ENCODE measurements at regions not wholly inside any gene's neighbourhood (a gene's known extent, or its start where the extent isn't known, plus 50 kb on each side); places are given as distances from the start of the nearest gene placed in this dataset.
"Not testable (repeated sequence)": the region's sequence is repeated elsewhere in the genome, so short reads cannot be mapped to it uniquely, and the experiment has no call there.

DNA sequence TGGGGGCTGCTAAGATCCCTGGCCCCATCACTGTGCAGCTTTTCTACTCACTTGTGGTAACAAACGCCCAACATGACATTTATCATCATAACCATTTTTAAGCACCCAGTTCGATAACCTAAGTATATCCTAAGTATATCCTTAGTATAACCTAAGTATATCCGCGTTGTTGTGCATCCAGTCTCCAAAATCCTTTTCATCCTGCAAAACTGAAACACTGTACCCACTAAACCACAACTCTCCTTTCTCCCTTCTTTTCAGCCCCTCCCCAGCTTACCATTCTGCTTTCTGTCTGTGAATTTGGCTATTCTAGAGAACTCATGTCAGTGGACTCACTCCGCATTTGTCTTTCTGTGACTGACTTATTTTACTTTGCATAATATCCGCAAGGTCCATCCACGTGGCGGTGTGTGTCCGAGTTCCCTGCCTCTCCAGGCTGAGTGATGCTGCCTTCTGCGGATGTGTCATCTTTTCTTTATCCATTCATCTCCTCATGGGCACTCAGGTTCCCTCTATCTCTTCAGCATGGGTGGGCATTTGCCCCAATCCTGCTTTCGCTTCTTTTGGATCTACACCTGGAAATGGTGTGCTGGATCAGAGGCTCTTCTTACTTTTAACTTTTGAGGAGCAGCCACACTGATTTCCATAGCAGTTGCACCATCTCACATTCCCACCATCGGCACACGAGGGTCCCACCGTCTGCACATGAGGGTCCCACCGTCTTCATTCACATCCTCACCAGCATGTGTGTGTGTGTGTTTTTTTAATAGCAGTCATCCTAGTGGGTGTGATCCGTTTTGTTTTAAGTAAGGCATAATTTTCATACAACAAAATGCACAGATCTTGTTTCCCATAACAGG is 82.4 kb upstream of the CLDN5 start:
- TF ChIP-seq CTCF (IDR thresholded peaks at IDR 0.05; ENCODE audit: low read depth, low read length) = no peak
- Histone ChIP-seq H3K4me3 (ENCODE audit: low read depth, low read length) (no peak overlapping the region), H3K27ac (ENCODE audit: low read depth, low read length) (no peak overlapping the region), H3K9me3 (ENCODE audit: control insufficient read depth, insufficient read depth, low read length) (no peaks in the 10 kb centered on the region; the same call in 1 of the 2 replicates), H3K27me3 (ENCODE audit: control insufficient read depth, insufficient read depth, low read length) (peaks cover 40% of the 10 kb centered on the region)
- DNase-seq (ENCODE audit: low read depth, low spot score) = no peak
- ChIA-PET CTCF (no interaction called here), POLR2A (no interaction called here)

DNA sequence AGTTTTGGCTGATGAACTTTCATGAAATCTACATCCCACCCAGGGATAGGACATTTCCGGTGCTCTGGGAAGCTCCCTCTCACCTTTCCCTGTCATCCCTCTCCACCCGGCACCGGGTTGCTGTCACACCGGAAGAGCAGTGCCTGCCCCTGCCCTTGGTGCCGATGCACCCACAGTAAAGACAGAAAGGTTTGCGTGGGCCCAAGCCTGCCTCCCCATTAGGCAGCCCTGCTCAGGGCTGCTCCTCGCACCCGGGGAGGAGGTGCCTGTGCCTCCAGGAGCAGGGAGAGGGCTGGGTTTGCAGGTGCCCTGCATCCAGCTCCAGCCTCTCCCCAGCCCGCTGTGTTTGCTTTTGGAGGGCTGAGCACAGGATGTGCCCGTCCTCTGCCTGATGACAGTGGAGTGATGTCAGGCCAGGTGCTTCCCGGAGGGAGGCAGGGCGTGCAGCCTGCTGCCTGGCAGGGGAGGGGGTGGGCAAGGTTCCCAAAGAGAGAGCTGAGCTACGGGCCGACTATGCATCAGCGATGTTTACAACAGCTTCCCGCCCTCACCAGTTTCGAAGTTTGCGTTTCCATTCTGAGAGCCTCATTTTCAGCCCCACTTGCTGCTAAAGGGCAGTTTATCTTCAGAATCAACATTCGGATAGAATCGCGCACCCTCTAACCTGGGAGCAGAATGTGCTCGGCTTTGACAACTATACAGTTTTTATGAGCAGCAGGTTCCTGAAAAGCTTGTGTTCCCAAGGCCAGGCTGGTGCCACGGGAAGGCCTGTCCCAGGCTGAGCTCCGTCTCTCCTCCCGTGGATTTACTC is 83.2 kb upstream of the CLDN5 start:
- H3K27ac ChIP-seq (ENCODE audit: low read depth, low read length) = no peak overlapping the region
- no peaks in the 10 kb centered on the region; the same call in 1 of the 2 replicates for H3K9me3 ChIP-seq (ENCODE audit: control insufficient read depth, insufficient read depth, low read length)
- CTCF ChIA-PET = no interaction called here
- TF ChIP-seq CTCF (IDR thresholded peaks at IDR 0.05; ENCODE audit: low read depth, low read length) = no peak
- POLR2A ChIA-PET = no interaction called here
- H3K27me3 ChIP-seq (ENCODE audit: control insufficient read depth, insufficient read depth, low read length) = peaks cover 40% of the 10 kb centered on the region
- no peak overlapping the region for H3K4me3 ChIP-seq (ENCODE audit: low read depth, low read length)
- no peak for DNase-seq (ENCODE audit: low read depth, low spot score)

DNA sequence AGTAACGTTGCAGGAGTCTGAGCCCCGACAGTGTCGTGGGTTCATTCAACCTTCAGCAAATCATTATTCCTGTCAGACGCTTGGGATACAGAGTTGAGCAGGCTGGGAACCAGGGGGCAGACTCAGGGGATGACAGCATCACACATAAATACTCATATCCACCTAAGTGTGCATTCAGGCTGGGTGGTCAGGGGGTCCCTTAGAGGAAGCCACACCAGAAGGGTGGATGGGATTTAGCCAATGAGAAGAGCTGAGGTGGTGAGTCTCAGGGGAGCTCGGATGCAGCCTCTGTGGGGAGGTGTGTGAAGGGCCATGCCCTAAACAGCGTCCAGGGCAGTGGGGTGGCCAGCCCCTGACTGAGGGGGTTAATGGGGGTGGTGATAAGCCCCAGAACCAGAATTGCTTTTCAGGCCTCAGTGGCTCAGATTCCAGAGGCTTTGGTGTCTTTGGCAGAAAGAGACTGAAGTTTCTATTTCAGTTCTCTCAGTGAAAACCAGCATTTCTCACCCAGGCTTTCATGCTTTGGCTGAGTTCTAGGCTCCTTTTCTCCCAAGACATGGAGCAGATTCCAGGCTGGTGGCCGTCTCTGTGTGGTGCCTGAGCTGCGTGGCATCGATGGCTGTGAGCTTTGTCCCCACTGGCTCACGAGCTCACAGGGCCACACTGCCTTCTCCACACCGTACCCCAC is 83.9 kb upstream of the CLDN5 start:
- Histone ChIP-seq H3K4me3 (ENCODE audit: low read depth, low read length) (no peak overlapping the region), H3K27ac (ENCODE audit: low read depth, low read length) (no peak overlapping the region), H3K27me3 (ENCODE audit: control insufficient read depth, insufficient read depth, low read length) (peaks cover 40% of the 10 kb centered on the region), H3K9me3 (ENCODE audit: control insufficient read depth, insufficient read depth, low read length) (no peaks in the 10 kb centered on the region; the same call in 1 of the 2 replicates)
- DNase-seq (ENCODE audit: low read depth, low spot score) = no peak
- POLR2A ChIA-PET = no interaction called here
- CTCF ChIA-PET = no interaction called here
- TF ChIP-seq CTCF (IDR thresholded peaks at IDR 0.05; ENCODE audit: low read depth, low read length) = no peak

GRCh38 chr22:19609753-19610152 is 85.5 kb upstream of the CLDN5 start:
- CTCF ChIA-PET = not testable (repeated sequence)

GRCh38 chr22:19610518-19611253 is 86.5 kb upstream of the CLDN5 start:
- CTCF ChIA-PET = no interaction called here
- Histone ChIP-seq H3K27me3 (ENCODE audit: control insufficient read depth, insufficient read depth, low read length) (peaks cover 36% of the 10 kb centered on the region), H3K27ac (ENCODE audit: low read depth, low read length) (no peak overlapping the region), H3K9me3 (ENCODE audit: control insufficient read depth, insufficient read depth, low read length) (no peaks in the 10 kb centered on the region; the same call in 1 of the 2 replicates), H3K4me3 (ENCODE audit: low read depth, low read length) (no peak overlapping the region)
- DNase-seq (ENCODE audit: low read depth, low spot score) = no peak
- no peak for TF ChIP-seq CTCF (IDR thresholded peaks at IDR 0.05; ENCODE audit: low read depth, low read length)
- POLR2A ChIA-PET = no interaction called here

More at GRCh38 chr22:19609753-19610152, 85.5 kb upstream of the CLDN5 start:
- DNase-seq (ENCODE audit: low read depth, low spot score); H3K27ac ChIP-seq (ENCODE audit: low read depth, low read length); H3K4me3 ChIP-seq (ENCODE audit: low read depth, low read length); H3K9me3 ChIP-seq (ENCODE audit: control insufficient read depth, insufficient read depth, low read length): not testable (repeated sequence)
- H3K27me3 ChIP-seq (ENCODE audit: control insufficient read depth, insufficient read depth, low read length) = peaks cover 46% of the 10 kb centered on the region
- POLR2A ChIA-PET = interaction anchor here (0.7 kb wide), 1 partner anchor 43 kb away, joined by 5 read pairs; no protein-coding TSS in a partner anchor

Measured in AG04450 (cell line).